Choroid plexus epithelial cell (primary cell): ENCODE measurements at regions not wholly inside any gene's neighbourhood (a gene's known extent, or its start where the extent isn't known, plus 50 kb on each side); places are given as distances from the start of the nearest gene placed in this dataset.

Experiments
- DNase-seq: peaks from one replicate; pipeline ENCODE4 v3.0.0-alpha.2; 2010; ENCODE audit warnings: low read depth
- H3K4me3 ChIP-seq: 2 replicates; pipeline ENCODE4 v1.5.1; 2011; ENCODE audit warnings: low read depth, mild to moderate bottlenecking, control low read depth, low read length, moderate library complexity
- TF ChIP-seq, protein P1 (sequence below): conservative IDR thresholded peaks from 2 replicates; pipeline ENCODE4 v1.5.1; 2011; ENCODE audit warnings: low read depth, mild to moderate bottlenecking, control low read depth, inconsistent platforms, low read length, moderate library complexity

DNA sequence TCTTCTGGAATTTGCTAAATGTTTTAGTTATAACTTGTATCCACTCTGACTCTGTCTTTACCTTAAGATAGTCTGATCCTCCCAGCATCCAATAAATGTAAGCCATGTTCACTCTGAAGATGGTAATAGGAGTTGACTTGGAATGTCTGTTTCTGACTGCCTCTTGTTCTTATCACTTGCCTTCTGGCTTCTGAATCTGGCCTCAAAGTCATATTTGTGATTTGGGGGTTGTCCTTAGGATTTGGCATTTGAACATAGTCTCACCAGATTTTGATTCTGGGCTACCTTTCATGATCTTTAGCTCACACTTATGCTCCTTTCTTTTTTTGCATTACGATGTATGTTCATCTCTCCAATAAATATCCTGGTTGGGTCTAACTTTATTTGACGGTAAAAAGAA is 247.0 kb downstream of the SH2D4B start:
- H3K4me3 ChIP-seq: no peak overlapping the region
- TF ChIP-seq, protein P1, sequence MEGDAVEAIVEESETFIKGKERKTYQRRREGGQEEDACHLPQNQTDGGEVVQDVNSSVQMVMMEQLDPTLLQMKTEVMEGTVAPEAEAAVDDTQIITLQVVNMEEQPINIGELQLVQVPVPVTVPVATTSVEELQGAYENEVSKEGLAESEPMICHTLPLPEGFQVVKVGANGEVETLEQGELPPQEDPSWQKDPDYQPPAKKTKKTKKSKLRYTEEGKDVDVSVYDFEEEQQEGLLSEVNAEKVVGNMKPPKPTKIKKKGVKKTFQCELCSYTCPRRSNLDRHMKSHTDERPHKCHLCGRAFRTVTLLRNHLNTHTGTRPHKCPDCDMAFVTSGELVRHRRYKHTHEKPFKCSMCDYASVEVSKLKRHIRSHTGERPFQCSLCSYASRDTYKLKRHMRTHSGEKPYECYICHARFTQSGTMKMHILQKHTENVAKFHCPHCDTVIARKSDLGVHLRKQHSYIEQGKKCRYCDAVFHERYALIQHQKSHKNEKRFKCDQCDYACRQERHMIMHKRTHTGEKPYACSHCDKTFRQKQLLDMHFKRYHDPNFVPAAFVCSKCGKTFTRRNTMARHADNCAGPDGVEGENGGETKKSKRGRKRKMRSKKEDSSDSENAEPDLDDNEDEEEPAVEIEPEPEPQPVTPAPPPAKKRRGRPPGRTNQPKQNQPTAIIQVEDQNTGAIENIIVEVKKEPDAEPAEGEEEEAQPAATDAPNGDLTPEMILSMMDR: no peak
- no peak for DNase-seq

DNA sequence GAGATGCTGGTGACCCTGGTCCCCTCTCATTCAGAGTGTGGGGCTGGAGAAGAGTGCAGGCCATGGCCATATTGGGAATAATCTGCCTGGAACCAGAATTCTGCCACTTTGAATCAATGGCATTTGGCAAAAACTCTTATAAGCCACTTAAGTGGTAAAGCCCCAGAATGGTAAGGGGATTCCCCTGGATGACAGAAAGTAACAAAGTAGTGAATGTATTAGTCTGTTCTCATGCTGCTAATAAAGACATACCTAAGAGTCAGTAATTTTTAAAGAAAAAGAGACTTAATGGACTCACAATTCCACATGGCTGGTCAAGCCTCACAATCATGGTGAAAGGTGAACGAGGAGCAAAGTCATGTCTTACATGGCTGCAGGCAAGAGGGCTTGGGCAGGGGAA is 248.6 kb downstream of the SH2D4B start:
- no peak for DNase-seq
- no peak overlapping the region for H3K4me3 ChIP-seq
- TF ChIP-seq, protein P1: no peak

DNA sequence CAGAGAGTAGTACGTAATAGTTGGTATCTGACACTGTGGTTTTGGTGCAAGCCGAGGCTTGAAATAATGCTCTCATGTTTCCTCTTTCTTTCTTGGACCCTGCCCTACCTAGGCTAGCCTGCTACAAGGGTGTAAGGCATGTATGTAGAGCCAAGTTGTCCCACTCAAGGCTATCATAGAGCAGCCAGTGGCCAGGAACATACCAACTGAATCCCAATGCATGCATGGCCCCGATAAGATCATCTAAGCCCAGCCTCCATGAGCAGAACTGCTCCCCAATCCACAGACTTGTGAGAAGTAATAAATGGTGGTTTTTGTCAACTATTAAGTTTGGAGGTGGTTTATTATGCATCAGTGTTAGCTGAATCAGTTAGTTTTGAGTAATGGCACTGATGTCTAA is 250.2 kb downstream of the SH2D4B start:
- no peak for DNase-seq
- H3K4me3 ChIP-seq: no peak overlapping the region
- TF ChIP-seq, protein P1: no peak

DNA sequence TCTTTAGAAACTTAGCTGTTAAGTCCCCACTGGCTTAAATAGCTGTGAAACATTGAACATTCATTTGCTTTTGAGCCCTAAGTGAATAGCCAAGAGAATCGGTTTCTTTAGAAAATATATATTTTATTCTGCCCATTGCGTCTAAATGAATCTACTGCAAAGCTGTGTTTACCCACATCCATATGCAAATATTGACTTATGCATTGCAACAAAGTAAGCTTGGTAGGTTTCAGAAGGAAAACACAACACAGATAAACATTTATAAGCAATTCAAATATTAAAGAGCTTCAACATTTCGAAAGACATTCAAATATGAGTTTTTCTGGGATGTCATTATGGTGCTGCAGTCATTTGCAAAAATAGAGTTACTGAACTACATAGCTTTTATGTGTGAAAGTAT is 257.3 kb downstream of the SH2D4B start:
- no peak for DNase-seq
- H3K4me3 ChIP-seq: no peak overlapping the region
- TF ChIP-seq, protein P1: no peak

DNA sequence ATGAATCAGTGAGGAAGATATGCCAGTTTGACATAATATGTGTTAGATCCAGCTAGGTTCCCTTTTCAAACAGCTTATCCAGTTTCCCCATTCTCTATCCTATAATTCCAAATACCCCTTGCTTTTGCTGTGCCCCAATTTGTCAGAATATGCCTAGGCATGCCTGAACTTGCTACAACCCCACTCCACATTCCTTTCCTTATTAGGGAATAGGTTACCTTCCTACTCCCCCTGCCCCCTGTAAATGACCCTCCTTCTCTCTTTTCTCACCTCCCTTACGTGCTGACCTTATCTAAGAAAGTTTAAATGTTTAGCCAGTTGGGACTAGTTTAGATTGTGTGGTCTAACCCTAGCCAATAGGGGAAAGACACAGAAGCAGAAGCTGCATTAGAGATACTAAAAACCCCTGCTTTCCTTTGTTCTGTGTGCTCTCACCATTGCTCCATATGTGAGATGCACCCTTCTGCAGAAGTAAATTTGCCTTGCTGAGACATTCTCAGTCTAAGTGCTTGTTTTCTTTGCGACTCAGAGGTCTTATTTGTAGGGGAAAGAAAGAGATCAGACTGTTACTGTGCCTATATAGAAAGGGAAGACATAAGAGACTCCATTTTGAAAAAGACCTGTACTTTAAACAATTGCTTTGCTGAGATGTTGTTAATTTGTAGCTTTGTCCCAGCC is 267.8 kb downstream of the SH2D4B start:
- no peak for DNase-seq
- no peak overlapping the region for H3K4me3 ChIP-seq
- TF ChIP-seq, protein P1: no peak

DNA sequence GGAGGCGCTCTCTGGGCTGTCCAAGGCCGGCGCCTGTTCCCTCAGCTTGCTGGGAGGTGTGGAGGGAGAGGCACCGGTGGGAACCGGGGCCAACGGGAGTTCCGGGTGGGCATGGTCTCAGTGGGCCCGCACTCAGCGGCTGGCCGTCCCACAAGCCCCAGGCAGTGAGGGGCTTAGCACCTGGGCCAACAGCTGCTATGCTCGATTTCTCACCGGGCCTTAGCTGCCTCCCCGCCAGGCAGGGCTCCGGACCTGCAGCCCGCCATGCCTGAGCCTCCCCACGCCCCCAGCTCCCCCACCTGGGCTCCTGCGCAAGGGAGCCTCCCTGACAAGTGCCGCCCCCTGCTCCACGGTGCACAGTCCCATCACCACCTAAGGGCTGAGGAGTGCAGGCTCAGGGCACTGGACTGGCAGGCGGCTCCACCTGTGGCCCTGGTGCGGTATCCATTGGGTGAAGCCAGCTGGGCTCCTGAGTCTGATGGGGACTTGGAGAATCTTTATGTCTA is 276.5 kb downstream of the SH2D4B start:
- no peak overlapping the region for H3K4me3 ChIP-seq
- DNase-seq: no peak
- TF ChIP-seq, protein P1: no peak

DNA sequence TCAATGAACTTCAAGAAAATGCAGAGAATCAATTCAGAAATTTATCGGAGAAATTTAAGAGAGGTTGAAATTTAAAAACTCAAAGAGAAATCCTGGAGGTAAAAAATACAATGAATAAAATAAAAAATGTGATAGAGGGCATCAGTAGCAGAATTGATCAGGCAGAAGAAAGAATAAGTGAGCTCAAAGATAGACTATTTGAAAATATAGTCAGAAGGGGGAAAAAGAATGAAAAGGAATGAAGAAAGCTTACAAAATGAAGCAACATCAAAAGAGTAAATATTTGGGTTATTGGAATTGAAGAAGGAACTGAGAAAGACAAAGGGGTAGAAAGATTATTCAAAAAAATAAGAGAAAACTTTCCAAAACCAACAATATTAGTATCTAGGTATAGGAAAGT is 291.4 kb downstream of the SH2D4B start:
- no peak for DNase-seq
- TF ChIP-seq, protein P1: no peak
- H3K4me3 ChIP-seq: no peak overlapping the region
